KMS-11 (cell line): ENCODE measurements at regions not wholly inside any gene's neighbourhood (a gene's known extent, or its start where the extent isn't known, plus 50 kb on each side); places are given as distances from the start of the nearest gene placed in this dataset.
A peak's percentile ranks its signal among the peaks of the same experiment; 100 is the strongest.

Experiments used
- H2AFZ ChIP-seq: fragments of 200-600 bp; sonication (generic); 2 replicates; pipeline ENCODE4 v1.6.1; 2016; ENCODE audit warnings: antibody characterized with exemption, mixed run types, low read depth
- H3K27ac ChIP-seq: fragments of 200-600 bp; sonication (generic); 2 replicates; pipeline ENCODE4 v1.6.1; 2016; ENCODE audit warnings: mild to moderate bottlenecking, mixed run types
- H3K27me3 ChIP-seq: fragments of 200-600 bp; sonication (generic); 2 replicates; pipeline ENCODE4 v1.6.1; 2017; ENCODE audit warnings: mild to moderate bottlenecking, low read depth, mixed run types, moderate library complexity; ENCODE audit not compliant: insufficient read depth
- H3K36me3 ChIP-seq: fragments of 200-600 bp; sonication (generic); 2 replicates; pipeline ENCODE4 v1.6.1; 2017; ENCODE audit warnings: mild to moderate bottlenecking, mixed run types; ENCODE audit not compliant: insufficient read depth
- H3K4me1 ChIP-seq: fragments of 200-600 bp; sonication (generic); 2 replicates; pipeline ENCODE4 v1.6.1; 2016; ENCODE audit warnings: mild to moderate bottlenecking, low read depth, mixed run types; ENCODE audit not compliant: poor library complexity, severe bottlenecking
- H3K4me2 ChIP-seq: fragments of 200-600 bp; sonication (generic); 2 replicates; pipeline ENCODE4 v1.7.0; 2016; ENCODE audit warnings: mild to moderate bottlenecking, mixed run types
- H3K4me3 ChIP-seq: fragments of 200-600 bp; sonication (generic); IDR thresholded peaks from 2 replicates; pipeline ENCODE4 v1.6.1; 2017; ENCODE audit warnings: low read depth, low read length, mixed read lengths; ENCODE audit not compliant: insufficient read depth
- H3K79me2 ChIP-seq: fragments of 200-600 bp; sonication (generic); 2 replicates; pipeline ENCODE4 v1.6.1; 2016; ENCODE audit warnings: low read depth, mixed run types; ENCODE audit not compliant: insufficient read depth
- H3K9ac ChIP-seq: fragments of 200-600 bp; sonication (generic); 2 replicates; pipeline ENCODE4 v1.6.1; 2016; ENCODE audit warnings: mild to moderate bottlenecking, mixed run types
- H4K20me1 ChIP-seq: fragments of 200-600 bp; sonication (generic); 2 replicates; pipeline ENCODE4 v1.6.1; 2016; ENCODE audit warnings: mild to moderate bottlenecking, mixed run types; ENCODE audit not compliant: insufficient read depth
- CTCF ChIP-seq: fragments of 200-600 bp; sonication (generic); conservative IDR thresholded peaks from 2 replicates; pipeline ENCODE4 v1.6.1; 2017; ENCODE audit warnings: low read depth, mild to moderate bottlenecking, antibody characterized with exemption, low read length, moderate library complexity, mixed read lengths

DNA sequence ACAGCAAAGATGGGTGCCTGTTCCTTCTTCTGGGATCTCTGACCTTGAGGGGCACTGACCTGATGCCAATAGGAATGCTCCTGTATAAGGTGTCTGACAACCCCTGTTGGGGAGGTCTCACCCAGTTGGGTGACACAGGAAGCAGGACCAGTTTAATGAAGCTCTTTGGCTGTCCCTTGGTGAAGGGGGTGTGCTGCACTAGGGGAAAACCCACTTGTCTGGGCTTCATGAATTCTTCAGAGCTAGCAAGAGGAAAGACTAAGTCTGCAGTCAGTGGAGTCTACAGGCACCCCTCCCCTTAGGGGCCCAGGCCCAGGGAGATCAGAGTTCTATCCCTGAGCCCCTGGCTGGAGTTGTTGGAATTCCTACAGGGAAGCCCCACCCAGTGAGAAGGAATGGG is 550.8 kb upstream of the CHAC2 start:
- Histone ChIP-seq H3K36me3 (no peaks in the 10 kb centered on the region), H3K4me3 (no peak overlapping the region), H2AFZ (peak overlapping the region; percentile 16; the same call in 1 of the 2 replicates), H3K4me1 (peaks cover 22% of the 10 kb centered on the region), H3K27me3 (no peaks in the 10 kb centered on the region), H3K4me2 (peak overlapping the region; percentile 50; the same call in 1 of the 2 replicates), H3K9ac (no peak overlapping the region), H4K20me1 (no peaks in the 10 kb centered on the region), H3K27ac (peak overlapping the region; percentile 46; the same call in 1 of the 2 replicates), H3K79me2 (no peaks in the 10 kb centered on the region)
- no peak for TF ChIP-seq CTCF

- H3K4me1 ChIP-seq, result peaks cover 18% of the 10 kb centered on the region
- no peaks in the 10 kb centered on the region for H3K36me3 ChIP-seq
- H3K27ac ChIP-seq, result no peak overlapping the region
- no peak overlapping the region for H3K9ac ChIP-seq
- H2AFZ ChIP-seq, result no peak overlapping the region
- H3K4me3 ChIP-seq, result no peak overlapping the region
- no peaks in the 10 kb centered on the region for H4K20me1 ChIP-seq
- H3K79me2 ChIP-seq, result no peaks in the 10 kb centered on the region
- H3K4me2 ChIP-seq, result no peak overlapping the region
- H3K27me3 ChIP-seq, result no peaks in the 10 kb centered on the region
- no peak for TF ChIP-seq CTCF
Measured at GRCh38 chr2:53212576-53212975, 555.0 kb upstream of the CHAC2 start.

- Histone ChIP-seq H3K4me2 (no peak overlapping the region), H4K20me1 (no peaks in the 10 kb centered on the region), H3K27ac (no peak overlapping the region), H3K4me1 (peaks cover 6% of the 10 kb centered on the region), H3K36me3 (no peaks in the 10 kb centered on the region), H2AFZ (no peak overlapping the region), H3K4me3 (no peak overlapping the region), H3K79me2 (no peaks in the 10 kb centered on the region), H3K27me3 (no peaks in the 10 kb centered on the region), H3K9ac (no peak overlapping the region)
- TF ChIP-seq CTCF, result no peak
Measured at GRCh38 chr2:53211201-53211774, 556.3 kb upstream of the CHAC2 start.

DNA sequence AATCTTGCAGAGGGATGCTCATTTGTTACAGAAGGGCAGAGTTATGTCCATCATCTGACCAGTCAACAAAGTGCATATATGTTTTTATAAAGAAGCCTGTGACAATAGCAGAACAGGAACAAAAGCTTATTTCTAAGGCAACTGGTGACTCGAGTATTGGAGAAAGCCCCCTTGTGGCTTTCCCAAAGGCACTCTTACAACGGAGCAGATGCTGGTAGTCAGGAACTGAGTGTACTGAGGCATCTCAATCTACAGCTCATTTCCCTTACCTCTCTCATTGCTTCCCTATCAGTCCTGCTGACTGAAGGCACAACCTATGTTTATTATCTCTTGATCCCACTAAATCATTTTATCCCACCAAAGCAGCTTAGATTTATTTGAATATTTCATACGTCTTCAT is 557.1 kb upstream of the CHAC2 start:
- no peaks in the 10 kb centered on the region for H3K79me2 ChIP-seq
- no peaks in the 10 kb centered on the region for H4K20me1 ChIP-seq
- no peaks in the 10 kb centered on the region for H3K36me3 ChIP-seq
- no peak for TF ChIP-seq CTCF
- H2AFZ ChIP-seq, result no peak overlapping the region
- H3K9ac ChIP-seq, result no peak overlapping the region
- no peaks in the 10 kb centered on the region for H3K27me3 ChIP-seq
- no peak overlapping the region for H3K27ac ChIP-seq
- no peak overlapping the region for H3K4me2 ChIP-seq
- no peak overlapping the region for H3K4me3 ChIP-seq
- H3K4me1 ChIP-seq, result no peaks in the 10 kb centered on the region
